HG02938 (cell line): ENCODE measurements at regions not wholly inside any gene's neighbourhood (a gene's known extent, or its start where the extent isn't known, plus 50 kb on each side); places are given as distances from the start of the nearest gene placed in this dataset.
A peak's percentile ranks its signal among the peaks of the same experiment; 100 is the strongest.

Experiments used
- ATAC-seq: cut with Tn5 transposase; IDR thresholded peaks from one replicate; pipeline ENCODE4 v1.9.1; 2021; ENCODE audit warnings: mild to moderate bottlenecking, moderate library complexity; ENCODE audit not compliant: unreplicated experiment

DNA sequence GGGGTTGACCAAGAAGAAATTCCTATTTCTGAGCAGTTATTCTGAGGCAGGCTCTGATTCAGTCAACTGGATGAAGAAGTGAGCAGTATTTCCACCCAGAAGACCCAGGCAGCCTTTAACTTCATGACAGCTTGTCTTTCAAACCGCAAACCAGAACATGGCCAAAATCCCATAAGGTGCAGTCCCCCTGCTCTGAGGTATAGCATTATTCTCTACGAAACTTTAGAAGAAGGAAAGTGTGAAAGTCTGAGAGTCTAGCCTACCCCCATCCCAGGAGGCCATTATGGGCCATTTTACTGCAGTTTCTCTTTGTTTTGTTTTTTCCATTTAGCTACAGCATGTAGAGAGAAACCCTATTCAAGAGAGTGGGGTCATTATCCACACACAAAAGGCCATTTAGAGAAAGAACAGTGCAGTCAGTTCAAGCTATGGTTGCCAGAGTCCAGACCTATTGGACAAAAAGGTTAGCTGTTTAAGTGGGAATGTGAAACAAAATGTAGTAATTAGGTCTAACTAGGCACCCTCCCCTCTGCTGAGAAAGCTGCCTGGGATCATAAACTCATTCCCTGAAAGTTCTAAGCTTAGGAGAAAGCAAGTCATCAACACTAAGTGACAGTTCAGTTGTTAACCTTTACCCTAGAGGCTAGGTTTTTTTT is 52.1 kb upstream of the RASGEF1B start:
- ATAC-seq = peak; percentile 56

DNA sequence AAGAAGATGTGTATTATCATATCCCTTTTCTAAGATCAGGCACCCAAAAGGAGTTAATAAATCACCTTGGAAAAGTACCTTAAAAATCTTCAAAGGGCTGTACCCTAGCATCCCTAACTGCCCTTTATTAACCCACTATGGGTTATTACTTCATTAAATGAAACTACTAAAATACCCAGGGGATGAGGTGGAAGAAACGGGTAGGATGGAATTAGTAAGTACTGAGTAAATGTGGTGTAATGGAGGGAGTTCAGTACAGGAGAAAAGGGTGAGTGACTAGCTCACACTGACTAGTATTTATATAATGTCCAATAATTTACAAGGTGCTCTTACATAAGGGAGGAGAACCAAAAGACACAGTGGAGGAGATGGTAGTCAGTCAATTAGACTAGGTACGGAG is 51.0 kb upstream of the RASGEF1B start:
- no peak for ATAC-seq

DNA sequence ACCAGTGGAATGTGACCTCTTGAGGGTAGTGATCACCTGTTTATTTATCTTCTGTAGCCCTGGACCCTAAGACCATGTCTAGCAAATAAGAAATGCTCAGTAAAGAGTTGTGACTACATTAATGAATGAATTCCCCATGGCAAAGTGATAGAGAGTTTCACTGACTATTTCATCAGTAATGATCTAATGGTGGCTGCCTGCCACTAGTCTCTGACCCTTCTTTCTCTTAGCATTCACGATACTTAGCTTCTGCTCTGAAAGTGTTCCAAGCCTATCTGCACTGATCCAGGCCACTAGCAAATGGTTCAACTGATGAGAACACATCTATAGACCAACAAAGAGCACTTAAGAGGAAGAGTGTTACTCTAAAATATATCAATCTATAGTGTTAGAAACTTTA is 50.0 kb upstream of the RASGEF1B start:
- no peak for ATAC-seq
